ENCODE measurements at regions not wholly inside any gene's neighbourhood (a gene's known extent, or its start where the extent isn't known, plus 50 kb on each side); places are given as distances from the start of the nearest gene placed in this dataset.
"Not testable (repeated sequence)": the region's sequence is repeated elsewhere in the genome, so short reads cannot be mapped to it uniquely, and the experiment has no call there.

DNA sequence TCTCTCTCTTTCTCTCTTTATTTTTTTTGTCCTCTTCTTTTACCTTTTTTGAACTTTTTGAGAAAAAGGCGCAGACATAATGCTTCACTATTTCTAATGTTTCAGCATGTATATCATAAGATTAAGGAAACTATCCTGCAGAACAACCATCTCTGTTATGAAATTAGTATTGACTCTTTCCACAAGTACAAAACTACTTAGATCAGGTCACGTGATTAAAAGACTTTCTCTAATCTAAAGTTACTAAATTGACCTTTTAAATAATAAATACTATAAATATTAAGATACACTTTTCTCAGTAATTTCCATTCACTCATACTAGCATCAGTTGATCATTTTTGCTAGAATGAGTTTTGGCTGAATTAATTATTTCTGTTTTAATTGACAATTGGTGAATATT is 844.5 kb upstream of the LRFN5 start:
- DNase-seq (ENCODE audit: extremely low read depth, low read depth) = no peak

DNA sequence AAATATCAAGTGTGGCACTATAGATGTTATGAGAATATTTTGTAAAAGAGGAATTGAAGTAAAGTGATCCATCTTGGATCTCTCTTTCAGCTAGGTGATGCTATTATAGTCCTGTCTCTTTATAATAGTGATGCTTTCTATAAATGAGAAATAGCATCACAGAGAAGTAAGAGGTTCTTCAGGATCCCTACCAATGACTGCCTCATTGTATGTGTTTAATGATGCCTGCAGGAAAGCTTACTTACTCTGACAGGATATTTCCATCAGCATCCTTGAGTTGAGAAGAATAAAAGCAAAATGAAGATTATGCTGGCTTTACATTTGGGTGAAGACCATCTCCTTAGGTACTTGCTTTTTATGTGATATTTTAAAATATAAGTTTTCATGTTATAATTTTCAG is 846.0 kb upstream of the LRFN5 start:
- no peak for DNase-seq (ENCODE audit: extremely low read depth, low read depth)

- DNase-seq (ENCODE audit: extremely low read depth, low read depth) = no peak
Measured at GRCh38 chr14:40758076-40758475, 848.6 kb upstream of the LRFN5 start.

DNA sequence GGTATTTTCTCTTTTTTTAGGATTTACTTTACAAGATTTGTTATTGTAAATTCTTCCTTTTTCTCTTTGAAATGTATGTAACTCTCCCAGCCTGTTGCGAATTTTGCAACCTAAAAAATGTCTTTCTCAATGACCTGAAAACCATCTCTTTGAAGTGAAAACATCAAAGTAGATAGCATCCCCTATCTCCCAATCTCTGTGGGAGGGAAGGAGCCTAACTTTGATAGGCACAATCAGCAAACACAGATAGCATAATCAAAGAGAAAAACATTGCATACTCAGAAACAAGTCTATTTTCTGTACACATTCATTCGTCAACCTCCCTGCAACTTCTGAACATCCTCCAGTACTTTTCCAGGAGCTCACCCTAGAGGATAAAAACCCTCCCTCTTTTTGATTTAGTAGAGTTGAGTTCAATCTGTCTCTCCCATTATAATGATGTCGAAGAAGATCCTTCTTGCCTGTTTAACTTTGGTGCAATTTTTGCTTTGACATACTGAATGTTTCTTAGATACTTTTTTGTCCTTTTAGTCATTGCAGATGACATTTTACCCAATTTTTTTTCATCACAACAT is 849.2 kb upstream of the LRFN5 start:
- no peak for DNase-seq (ENCODE audit: extremely low read depth, low read depth)

- no peak for DNase-seq (ENCODE audit: extremely low read depth, low read depth)
Measured at GRCh38 chr14:40733206-40733605, 873.5 kb upstream of the LRFN5 start.

GRCh38 chr14:40727107-40727506 is 879.6 kb upstream of the LRFN5 start:
- no peak for DNase-seq (ENCODE audit: extremely low read depth, low read depth)

- no peak for DNase-seq (ENCODE audit: extremely low read depth, low read depth)
Measured at GRCh38 chr14:40713387-40713786, 893.3 kb upstream of the LRFN5 start.

- DNase-seq (ENCODE audit: extremely low read depth, low read depth) = no peak
Measured at GRCh38 chr14:40697231-40697630, 909.4 kb upstream of the LRFN5 start.

DNA sequence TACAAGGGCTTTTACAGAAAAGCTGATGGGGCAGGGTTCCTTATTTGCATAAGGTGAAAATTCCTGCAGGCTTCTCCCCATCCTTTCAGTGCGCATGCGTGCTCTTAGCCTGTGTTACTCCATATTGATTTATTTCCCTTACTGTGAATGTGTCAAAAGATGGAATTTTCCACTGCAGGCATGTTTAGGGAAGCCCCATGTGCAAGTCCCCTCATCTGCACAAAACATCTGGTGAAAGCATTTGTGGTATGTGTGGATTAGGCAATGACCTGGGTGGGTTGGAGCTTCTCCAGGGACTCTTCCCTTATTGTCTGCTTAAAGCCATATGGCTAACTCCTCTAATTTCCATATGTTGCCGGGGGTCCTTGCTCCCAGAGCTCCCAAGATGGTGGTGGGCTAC is 912.7 kb upstream of the LRFN5 start:
- no peak for DNase-seq (ENCODE audit: extremely low read depth, low read depth)

DNA sequence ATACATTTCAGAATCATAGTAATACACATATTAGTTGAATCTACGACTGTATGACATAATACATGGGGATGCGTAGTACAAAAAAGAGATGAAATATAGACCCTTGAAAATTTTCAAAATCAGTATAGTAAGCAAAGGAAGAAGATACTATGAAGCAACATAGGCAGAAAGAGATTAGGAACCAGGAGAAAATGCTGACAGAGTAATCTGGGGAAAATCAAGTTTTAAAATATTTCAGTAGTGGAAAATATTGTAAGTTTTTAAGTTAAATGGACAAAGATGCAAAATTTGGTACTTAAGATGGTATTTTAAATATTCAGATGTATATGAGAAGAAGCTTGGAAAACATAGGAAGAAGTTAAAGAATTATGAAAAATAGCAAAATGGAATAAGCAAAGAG is 915.6 kb upstream of the LRFN5 start:
- DNase-seq (ENCODE audit: extremely low read depth, low read depth) = no peak

- DNase-seq (ENCODE audit: extremely low read depth, low read depth) = no peak
Measured at GRCh38 chr14:40685764-40686163, 920.9 kb upstream of the LRFN5 start.

DNA sequence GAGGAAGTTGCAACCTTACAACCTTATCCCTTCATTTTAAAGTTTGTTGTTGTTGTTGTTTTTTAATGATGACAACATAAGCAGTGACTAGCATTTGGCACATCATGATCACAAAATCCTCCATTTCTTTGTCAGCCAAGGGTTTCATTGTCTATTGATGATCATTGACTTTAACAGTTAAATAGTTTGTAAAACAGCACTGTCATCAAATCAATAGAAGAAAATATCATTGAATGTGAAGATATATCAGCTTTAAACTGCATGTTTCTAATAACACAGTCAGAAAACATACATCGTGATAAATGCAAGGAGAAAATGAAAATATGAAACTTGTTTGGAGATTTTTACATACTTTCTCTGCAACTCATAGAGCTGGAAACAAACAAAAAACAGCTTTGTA is 922.3 kb upstream of the LRFN5 start:
- no peak for DNase-seq (ENCODE audit: extremely low read depth, low read depth)

- DNase-seq (ENCODE audit: extremely low read depth, low read depth) = no peak
Measured at GRCh38 chr14:40682131-40682913, 924.4 kb upstream of the LRFN5 start.

GRCh38 chr14:40679256-40679655 is 927.4 kb upstream of the LRFN5 start:
- DNase-seq (ENCODE audit: extremely low read depth, low read depth) = no peak

DNA sequence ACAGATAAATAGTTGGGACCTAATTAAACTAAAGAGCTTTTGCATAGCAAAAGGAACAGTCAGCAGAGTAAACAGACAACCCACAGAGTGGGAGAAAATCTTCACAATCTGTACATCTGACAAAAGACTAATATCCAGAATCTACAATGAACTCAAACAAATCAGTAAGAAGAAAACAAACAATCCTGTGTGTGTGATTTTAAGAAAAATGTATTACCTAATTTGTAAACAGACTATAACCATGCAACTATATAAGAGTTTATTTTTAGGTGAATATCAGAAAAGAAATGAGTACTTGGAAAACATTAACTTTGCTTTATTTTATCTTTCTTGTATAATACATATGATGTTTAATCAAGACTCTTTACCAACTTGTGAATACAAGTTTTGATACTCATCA is 929.5 kb upstream of the LRFN5 start:
- DNase-seq (ENCODE audit: extremely low read depth, low read depth) = not testable (repeated sequence)

DNA sequence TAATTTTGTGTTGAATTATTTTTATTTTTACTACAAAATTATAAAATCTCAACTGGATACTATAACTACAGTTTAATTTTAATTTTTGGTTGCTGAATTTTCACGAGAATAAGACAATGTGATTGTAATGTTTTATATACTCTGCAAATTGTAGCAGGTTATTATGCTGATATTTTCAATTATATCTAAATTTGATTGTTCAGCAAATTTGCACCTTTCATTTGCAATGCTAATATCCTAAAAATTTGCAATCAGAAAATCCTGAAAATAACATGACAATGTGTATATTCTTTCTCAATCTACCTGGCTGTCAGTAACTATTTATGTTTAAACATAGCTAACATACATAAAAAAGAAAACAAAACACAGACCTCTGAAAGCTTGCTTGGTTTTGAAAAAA is 932.2 kb upstream of the LRFN5 start:
- no peak for DNase-seq (ENCODE audit: extremely low read depth, low read depth)

GRCh38 chr14:40656311-40656710 is 950.4 kb upstream of the LRFN5 start:
- DNase-seq (ENCODE audit: extremely low read depth, low read depth) = no peak

- no peak for DNase-seq (ENCODE audit: extremely low read depth, low read depth)
Measured at GRCh38 chr14:40652089-40652691, 954.5 kb upstream of the LRFN5 start.

DNA sequence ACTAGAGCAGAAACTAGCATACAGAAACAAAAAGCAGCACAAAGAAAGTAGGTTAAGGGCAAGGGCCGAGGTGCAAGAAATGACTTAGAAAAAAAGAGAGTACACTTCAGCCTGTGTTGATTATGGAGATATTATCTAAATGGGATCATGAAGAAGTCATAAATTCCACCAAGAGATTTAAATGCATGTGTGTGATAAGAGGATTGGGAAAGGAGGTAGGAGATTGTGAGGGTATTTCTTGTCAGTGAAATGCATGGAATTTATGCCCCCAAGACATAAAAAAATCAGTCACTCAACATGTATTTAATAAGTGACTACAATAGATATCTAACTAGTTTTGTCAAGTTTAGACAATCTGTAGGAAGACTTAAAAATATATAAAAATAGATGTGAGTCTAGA is 976.2 kb upstream of the LRFN5 start:
- DNase-seq (ENCODE audit: extremely low read depth, low read depth) = no peak

- DNase-seq (ENCODE audit: extremely low read depth, low read depth) = not testable (repeated sequence)
Measured at GRCh38 chr14:40629551-40630137, 977.0 kb upstream of the LRFN5 start.

GRCh38 chr14:40629144-40629543 is 977.5 kb upstream of the LRFN5 start:
- no peak for DNase-seq (ENCODE audit: extremely low read depth, low read depth)

- no peak for DNase-seq (ENCODE audit: extremely low read depth, low read depth)
Measured at GRCh38 chr14:40623643-40624042, 983.0 kb upstream of the LRFN5 start.

All from NCI-H460 (cell line).